K562 (cell line): ENCODE measurements at regions not wholly inside any gene's neighbourhood (a gene's known extent, or its start where the extent isn't known, plus 50 kb on each side); places are given as distances from the start of the nearest gene placed in this dataset.

ENCODE experiments used
- ATAC-seq: fragments of 200-7000 bp; cut with Tn5 transposase; 3 replicates; pipeline ENCODE4 v1.9.1; 2020; ENCODE audit warnings: moderate library complexity
- BruUV-seq: library from RNA; stranded (reverse); fragments of 400-500 nt; replicated peaks from 2 replicates; lab custom pipeline; 2021; lab: Mats Ljungman, UMichigan
- CTCF ChIA-PET: fragments of 300-600 bp; formaldehyde crosslinking; extraction: SDS; loops from one replicate; lab custom pipeline; 2021; ENCODE audit warnings: low intra/inter-chr PET ratio; lab: Yijun Ruan, JAX
- POLR2A ChIA-PET: fragments of 300-600, 350-650 bp; sonication (Branson Sonifier 250); formaldehyde crosslinking; extraction: SDS; loops from one replicate; lab custom pipeline; 2021; ENCODE audit warnings: antibody characterized with exemption, inconsistent platforms; lab: Yijun Ruan, JAX
- DNase-seq, 4 experiments: peaks; one replicate each; pipeline versions ENCODE4 v3.0.0 to v3.0.0-alpha.2; 2011 to 2018; ENCODE audit warnings: low spot score in 3 of 4, mixed read lengths in 3 of 4; ENCODE audit errors: extremely low read depth in 1 of 4
- FAIRE-seq: peaks from 2 replicates; lab custom pipeline; 2011; peaks lifted over from hg19 to GRCh38; lab: Jason Lieb, UNC
- H2AFZ ChIP-seq: 2 replicates; pipeline ENCODE4 v1.6.0; 2011; ENCODE audit warnings: low read depth, low read length, control low read depth, inconsistent platforms
- H3K27ac ChIP-seq: fragments of 200-600 bp; 3 replicates; pipeline ENCODE4 v1.8.0; 2011; ENCODE audit warnings: low read depth, mild to moderate bottlenecking, control low read depth, inconsistent platforms, low read length, moderate library complexity, mixed read lengths; ENCODE audit errors: extremely low read depth
- H3K27me3 ChIP-seq, 2 experiments: fragments of 300-600 bp in 1 of 2; 2 replicates in 1 of 2; 3 replicates in 1 of 2; pipeline versions ENCODE4 v1.6.0 to v1.8.0; 2011; ENCODE audit warnings: inconsistent platforms in 2 of 2, low read length in 2 of 2, mild to moderate bottlenecking in 1 of 2, mixed read lengths in 1 of 2, moderate library complexity in 1 of 2; ENCODE audit not compliant: control insufficient read depth in 2 of 2, insufficient read depth in 2 of 2
- H3K36me3 ChIP-seq: fragments of 300-600 bp; 3 replicates; pipeline ENCODE4 v1.8.0; 2011; ENCODE audit warnings: mild to moderate bottlenecking, low read length, inconsistent platforms; ENCODE audit not compliant: control insufficient read depth, insufficient read depth
- H3K4me1 ChIP-seq, 2 experiments: fragments of 200-600 bp in 1 of 2; replicated peaks in 1 of 2; 2 replicates in 1 of 2; 3 replicates in 1 of 2; pipeline versions ENCODE4 v1.5.1 to v1.8.0; 2011; ENCODE audit warnings: inconsistent platforms in 2 of 2, low read length in 2 of 2, mild to moderate bottlenecking in 1 of 2, mixed read lengths in 1 of 2, moderate library complexity in 1 of 2; ENCODE audit not compliant: control insufficient read depth in 2 of 2, insufficient read depth in 2 of 2
- H3K4me2 ChIP-seq: 2 replicates; pipeline ENCODE4 v1.6.1; 2011; ENCODE audit warnings: low read length, control low read depth, inconsistent platforms, mixed read lengths; ENCODE audit not compliant: insufficient read depth
- H3K4me3 ChIP-seq: fragments of 200-600 bp; sonication (generic), shearing (Covaris generic); 2 replicates; pipeline ENCODE4 v1.5.1; 2016; ENCODE audit warnings: control low read depth, inconsistent platforms
- H3K79me2 ChIP-seq: fragments of 200-600 bp; 3 replicates; pipeline ENCODE4 v1.8.0; 2011; ENCODE audit warnings: low read length, inconsistent platforms; ENCODE audit not compliant: control insufficient read depth, insufficient read depth
- H3K9ac ChIP-seq, 2 experiments: 2 replicates each; pipeline versions ENCODE4 v1.6.0 to v1.6.1; 2011; ENCODE audit warnings: low read depth in 2 of 2, low read length in 2 of 2, control low read depth in 1 of 2, inconsistent platforms in 1 of 2, mild to moderate bottlenecking in 1 of 2, mixed read lengths in 1 of 2; ENCODE audit not compliant: insufficient read depth in 1 of 2
- H3K9me1 ChIP-seq: one replicate; pipeline ENCODE4 v1.6.0; 2011; ENCODE audit warnings: inconsistent platforms, mild to moderate bottlenecking, low read length, moderate library complexity; ENCODE audit not compliant: control insufficient read depth, insufficient read depth
- H3K9me3 ChIP-seq: replicated peaks from 2 replicates; pipeline ENCODE4 v1.5.1; 2011; ENCODE audit warnings: low read depth, low read length, inconsistent platforms; ENCODE audit not compliant: control insufficient read depth, insufficient read depth
- H4K20me1 ChIP-seq: replicated peaks from 2 replicates; pipeline ENCODE4 v1.6.1; 2011; ENCODE audit warnings: low read length, inconsistent platforms, mixed read lengths; ENCODE audit not compliant: control insufficient read depth, insufficient read depth
- ATF1 ChIP-seq, 2 experiments: fragments of 450-650 bp in 1 of 2; IDR thresholded peaks; 2 replicates each; pipeline ENCODE4 v1.6.1; 2016; ENCODE audit warnings: missing compliant biosample characterization in 1 of 2, missing genetic modification characterization in 1 of 2
- CAMTA2 ChIP-seq: fragments of 250-450 bp; sonication (Bioruptor Pico); conservative IDR thresholded peaks from 2 replicates; pipeline ENCODE4 v1.5.1; 2022
- DEAF1 ChIP-seq: fragments of 450-650 bp; formaldehyde crosslinking; IDR thresholded peaks from 2 replicates; pipeline ENCODE4 v1.4.0; 2020; ENCODE audit warnings: mild to moderate bottlenecking, moderate library complexity
- EGR1 ChIP-seq: fragments of 450-650 bp; conservative IDR thresholded peaks from 2 replicates; pipeline ENCODE4 v1.6.1; 2017; ENCODE audit warnings: mild to moderate bottlenecking
- GATAD2B ChIP-seq: fragments of 450-650 bp; IDR thresholded peaks from 2 replicates; pipeline ENCODE4 v1.6.1; 2017; ENCODE audit warnings: mild to moderate bottlenecking, borderline replicate concordance
- IRF9 ChIP-seq: fragments of 450-650 bp; IDR thresholded peaks from 2 replicates; pipeline ENCODE4 v1.6.1; 2016; ENCODE audit warnings: missing biosample characterization, missing genetic modification characterization
- KDM5B ChIP-seq: fragments of 200-600 bp; sonication (generic); IDR thresholded peaks from 2 replicates; pipeline ENCODE4 v1.6.1; 2012; ENCODE audit warnings: low read depth, mild to moderate bottlenecking, moderate library complexity, low read length, control low read depth, inconsistent platforms; ENCODE audit not compliant: insufficient replicate concordance
- MITF ChIP-seq: IDR thresholded peaks from 2 replicates; pipeline ENCODE4 v1.6.1; 2014; ENCODE audit warnings: antibody characterized with exemption
- MYNN ChIP-seq, 2 experiments: sonication (generic); formaldehyde crosslinking in 1 of 2; IDR thresholded peaks; 2 replicates each; pipeline versions ENCODE4 v1.5.0 to v1.6.1; 2016 to 2020; ENCODE audit warnings: antibody characterized with exemption in 1 of 2, missing genetic modification reagents in 1 of 2
- OTX1 ChIP-seq: fragments of 450-650 bp; formaldehyde crosslinking; IDR thresholded peaks from 2 replicates; pipeline ENCODE4 v1.4.0; 2022; ENCODE audit warnings: mild to moderate bottlenecking
- SMAD3 ChIP-seq: fragments of 450-650 bp; formaldehyde crosslinking; conservative IDR thresholded peaks from 2 replicates; pipeline ENCODE4 v1.4.0; 2020; ENCODE audit warnings: mild to moderate bottlenecking
- TAF1 ChIP-seq: IDR thresholded peaks from 2 replicates; pipeline ENCODE4 v1.6.1; 2011; ENCODE audit warnings: mild to moderate bottlenecking, low read length, moderate library complexity; ENCODE audit not compliant: insufficient read depth, control insufficient read depth, severe bottlenecking; ENCODE audit errors: extremely low read depth
- TEAD4 ChIP-seq, 2 experiments: sonication (generic) in 1 of 2; formaldehyde crosslinking in 1 of 2; IDR thresholded peaks; 2 replicates each; pipeline versions ENCODE4 v1.6.1 to v1.8.0; 2012 to 2022; ENCODE audit warnings: borderline replicate concordance in 1 of 2, inconsistent platforms in 1 of 2, low read length in 1 of 2, mild to moderate bottlenecking in 1 of 2, missing genetic modification reagents in 1 of 2
- ZNF184 ChIP-seq: sonication (generic); formaldehyde crosslinking; IDR thresholded peaks from 2 replicates; pipeline ENCODE4 v1.5.0; 2020; ENCODE audit warnings: missing genetic modification reagents
- ZNF696 ChIP-seq: fragments of 250-450 bp; sonication (Bioruptor Pico); conservative IDR thresholded peaks from 2 replicates; pipeline ENCODE4 v1.4.0; 2020; ENCODE audit warnings: mild to moderate bottlenecking, moderate library complexity
- ZNF717 ChIP-seq: fragments of 250-450 bp; sonication (Bioruptor Pico); IDR thresholded peaks from 2 replicates; pipeline ENCODE4 v1.5.0; 2021
- WGBS: fragments of 100-300 bp; shearing (Covaris generic); methylation state at CpG from one replicate; pipeline ENCODE4 v1.1.6; 2016; ENCODE audit warnings: low coverage, mixed read lengths; ENCODE audit not compliant: insufficient coverage; ENCODE audit errors: missing lambda C conversion rate; 5-methylcytosine and 5-hydroxymethylcytosine counted together
- in situ Hi-C: fragments of 300-500 bp; cut with MboI; formaldehyde crosslinking; loops from 4 replicates; pipeline ENCODE4 v1.15.0; 2018; ENCODE audit warnings: inconsistent platforms, mixed read lengths
- intact Hi-C: fragments of 100-400 bp; cut with micrococcal nuclease; formaldehyde crosslinking; loops from 2 replicates; pipeline ENCODE4 v1.14.2; 2022

GRCh38 chr1:98330224-98330623, 331.3 kb upstream of the SNX7 start:
- Histone ChIP-seq H4K20me1 (no peaks in the 10 kb centered on the region), H3K36me3 (no peaks in the 10 kb centered on the region), H3K9ac (no peak overlapping the region), H3K27me3 (no peaks in the 10 kb centered on the region), H3K27ac (no peak overlapping the region), H3K9me3 (no peaks in the 10 kb centered on the region; the same call in 1 of the 2 replicates), H3K79me2 (no peaks in the 10 kb centered on the region), H3K9me1 (no peaks in the 10 kb centered on the region), H2AFZ (no peak overlapping the region), H3K4me2 (no peak overlapping the region), H3K4me1 (no peaks in the 10 kb centered on the region), H3K4me3 (no peak overlapping the region)
- ATAC-seq (no peak), FAIRE-seq (no peak), DNase-seq (no peak)
- TF ChIP-seq KDM5B (no peak), ZNF717 (CRISPR knock-in tag) (no peak), GATAD2B (no peak), ZNF184 (CRISPR knock-in tag) (no peak), MITF (no peak), TAF1 (no peak), ZNF696 (CRISPR knock-in tag) (no peak), ATF1 (CRISPR knock-in tag; IDR thresholded peaks at IDR 0.05) (no peak), ATF1 (tag; IDR thresholded peaks at IDR 0.05) (no peak), EGR1 (no peak), IRF9 (tag) (no peak), CAMTA2 (CRISPR knock-in tag) (no peak), MYNN (IDR thresholded peaks at IDR 0.05) (no peak), MYNN (CRISPR knock-in tag; IDR thresholded peaks at IDR 0.05) (no peak), DEAF1 (CRISPR knock-in tag) (no peak), OTX1 (CRISPR knock-in tag) (no peak), SMAD3 (no peak), TEAD4 (IDR thresholded peaks at IDR 0.05; ENCODE audit: low read length) (no peak), TEAD4 (CRISPR knock-in tag; IDR thresholded peaks at IDR 0.05; ENCODE audit: borderline replicate concordance) (no peak)
- intact Hi-C loops = no loop called here
- POLR2A ChIA-PET = no interaction called here
- CTCF ChIA-PET = no interaction called here
- in situ Hi-C loops = no loop called here
- 0% methylated on average over 3 of the region's 3 CpGs for WGBS
- BruUV-seq = no TSS peak
